IMR-90 (cell line): ENCODE measurements at regions not wholly inside any gene's neighbourhood (a gene's known extent, or its start where the extent isn't known, plus 50 kb on each side); places are given as distances from the start of the nearest gene placed in this dataset.

ENCODE experiments used
- ATAC-seq: fragments of 200-7000 bp; cut with Tn5 transposase; 2 replicates; pipeline ENCODE4 v1.9.1; 2020; ENCODE audit warnings: low read depth, mild to moderate bottlenecking, moderate library complexity
- BruUV-seq: library from RNA; stranded (reverse); fragments of 400-500 nt; replicated peaks from 2 replicates; lab custom pipeline; 2021; lab: Mats Ljungman, UMichigan
- CTCF ChIA-PET: fragments of 300-600 bp; formaldehyde crosslinking; extraction: SDS; loops from one replicate; lab custom pipeline; 2021; ENCODE audit warnings: antibody characterized with exemption; lab: Yijun Ruan, JAX
- POLR2A ChIA-PET: fragments of 300-600 bp; sonication (Branson Sonifier 250); formaldehyde crosslinking; loops from one replicate; lab custom pipeline; 2022; ENCODE audit warnings: antibody characterized with exemption; ENCODE audit not compliant: unreplicated experiment; lab: Charles Lee
- DNase-seq: peaks from one replicate; pipeline ENCODE4 v3.0.0; 2013
- H2AFZ ChIP-seq: replicated peaks from 2 replicates; pipeline ENCODE3; 2013; ENCODE audit warnings: low read length, mild to moderate bottlenecking; ENCODE audit not compliant: poor library complexity
- H2AK5ac ChIP-seq: 2 replicates; pipeline ENCODE4 v1.6.1; 2013; ENCODE audit warnings: low read depth, low read length, inconsistent platforms
- H2AK9ac ChIP-seq: replicated peaks from 2 replicates; pipeline ENCODE3; 2013; ENCODE audit warnings: mild to moderate bottlenecking, low read depth, low read length, moderate library complexity; ENCODE audit not compliant: poor library complexity
- H2BK120ac ChIP-seq: 2 replicates; pipeline ENCODE4 v1.6.1; 2013; ENCODE audit warnings: low read depth, low read length, inconsistent platforms
- H2BK15ac ChIP-seq: 3 replicates; pipeline ENCODE4 v1.6.1; 2013; ENCODE audit warnings: low read depth, low read length, inconsistent platforms
- H2BK20ac ChIP-seq: 2 replicates; pipeline ENCODE4 v1.6.1; 2013; ENCODE audit warnings: low read depth, mild to moderate bottlenecking, inconsistent platforms, low read length, moderate library complexity
- H2BK5ac ChIP-seq: 2 replicates; pipeline ENCODE4 v1.6.1; 2013; ENCODE audit warnings: mild to moderate bottlenecking, low read depth, low read length, inconsistent platforms; ENCODE audit not compliant: poor library complexity, severe bottlenecking
- H3K14ac ChIP-seq: replicated peaks from 2 replicates; pipeline ENCODE4 v1.6.1; 2013; ENCODE audit warnings: low read depth, low read length, inconsistent platforms
- H3K18ac ChIP-seq: 2 replicates; pipeline ENCODE4 v1.6.1; 2013; ENCODE audit warnings: low read depth, low read length, control low read depth
- H3K23ac ChIP-seq: 2 replicates; pipeline ENCODE4 v1.6.1; 2013; ENCODE audit warnings: low read depth, low read length, inconsistent platforms
- H3K27ac ChIP-seq: 2 replicates; pipeline ENCODE4 v1.5.1; 2013; ENCODE audit warnings: mild to moderate bottlenecking, control low read depth, low read length; ENCODE audit not compliant: insufficient read depth
- H3K27me3 ChIP-seq: 2 replicates; pipeline ENCODE4 v1.6.1; 2013; ENCODE audit warnings: low read length; ENCODE audit not compliant: control insufficient read depth, insufficient read depth
- H3K36me3 ChIP-seq: 2 replicates; pipeline ENCODE4 v1.6.1; 2013; ENCODE audit warnings: low read length, mixed read lengths; ENCODE audit not compliant: control insufficient read depth, insufficient read depth
- H3K4ac ChIP-seq: 2 replicates; pipeline ENCODE4 v1.6.1; 2013; ENCODE audit warnings: low read depth, low read length, inconsistent platforms
- H3K4me1 ChIP-seq: 2 replicates; pipeline ENCODE4 v1.6.1; 2013; ENCODE audit warnings: low read length, mixed read lengths; ENCODE audit not compliant: control insufficient read depth, insufficient read depth
- H3K4me2 ChIP-seq: 2 replicates; pipeline ENCODE4 v1.6.1; 2013; ENCODE audit warnings: low read depth, mild to moderate bottlenecking, control low read depth, low read length, moderate library complexity
- H3K4me3 ChIP-seq: 2 replicates; pipeline ENCODE4 v1.5.1; 2013; ENCODE audit warnings: low read depth, mild to moderate bottlenecking, control low read depth, low read length, moderate library complexity; ENCODE audit not compliant: insufficient read depth
- H3K56ac ChIP-seq: 2 replicates; pipeline ENCODE4 v1.6.1; 2013; ENCODE audit warnings: low read length, inconsistent platforms; ENCODE audit not compliant: insufficient read depth; ENCODE audit errors: extremely low read depth
- H3K79me1 ChIP-seq, 2 experiments: 2 replicates each; pipeline ENCODE4 v1.6.1; 2013; ENCODE audit warnings: low read length in 2 of 2, inconsistent platforms in 1 of 2, low read depth in 1 of 2
- H3K9ac ChIP-seq: 2 replicates; pipeline ENCODE4 v1.6.1; 2013; ENCODE audit warnings: low read depth, low read length, control low read depth
- H3K9me1 ChIP-seq: 2 replicates; pipeline ENCODE4 v1.6.1; 2013; ENCODE audit warnings: low read length, inconsistent platforms; ENCODE audit not compliant: insufficient read depth
- H3K9me3 ChIP-seq: 2 replicates; pipeline ENCODE4 v1.6.1; 2013; ENCODE audit warnings: low read length; ENCODE audit not compliant: control insufficient read depth, insufficient read depth
- H4K20me1 ChIP-seq: 2 replicates; pipeline ENCODE4 v1.6.1; 2013; ENCODE audit warnings: low read length, inconsistent platforms; ENCODE audit not compliant: insufficient read depth
- H4K5ac ChIP-seq: 2 replicates; pipeline ENCODE4 v1.6.1; 2013; ENCODE audit warnings: mild to moderate bottlenecking, low read depth, low read length, control low read depth
- H4K8ac ChIP-seq, 2 experiments: 2 replicates each; pipeline ENCODE4 v1.6.1; 2013; ENCODE audit warnings: low read depth in 2 of 2, low read length in 2 of 2, control low read depth in 1 of 2, inconsistent platforms in 1 of 2
- H4K91ac ChIP-seq: 2 replicates; pipeline ENCODE4 v1.6.1; 2013; ENCODE audit warnings: low read depth, low read length, inconsistent platforms; ENCODE audit not compliant: insufficient read depth
- BHLHE40 ChIP-seq: fragments of 150-350 bp; IDR thresholded peaks from 2 replicates; pipeline ENCODE4 v1.6.1; 2016; ENCODE audit warnings: mild to moderate bottlenecking, low read depth, low read length
- ELK1 ChIP-seq: fragments of 150-350 bp; IDR thresholded peaks from 2 replicates; pipeline ENCODE4 v1.6.1; 2016; ENCODE audit warnings: low read depth, mild to moderate bottlenecking, low read length, moderate library complexity, borderline replicate concordance
- FOS ChIP-seq: fragments of 150-350 bp; IDR thresholded peaks from 2 replicates; pipeline ENCODE4 v1.6.1; 2016; ENCODE audit warnings: low read depth, low read length
- MAFK ChIP-seq: IDR thresholded peaks from 2 replicates; pipeline ENCODE4 v1.6.1; 2012; ENCODE audit warnings: low read depth, low read length, improper control_type of control experiment
- NFE2L2 ChIP-seq: fragments of 150-350 bp; IDR thresholded peaks from 2 replicates; pipeline ENCODE4 v1.6.1; 2016; ENCODE audit warnings: low read depth, mild to moderate bottlenecking, low read length
- RAD21 ChIP-seq: IDR thresholded peaks from 2 replicates; pipeline ENCODE4 v1.6.1; 2012; ENCODE audit warnings: low read length, improper control_type of control experiment
- USF2 ChIP-seq: fragments of 150-350 bp; IDR thresholded peaks from 2 replicates; pipeline ENCODE4 v1.6.1; 2017; ENCODE audit warnings: mild to moderate bottlenecking, antibody characterized with exemption, low read length, low read depth
- WGBS, 2 experiments: methylation state at CpG; one replicate each; pipeline versions ENCODE4 v1.1.5 to v1.1.7; 2013; ENCODE audit warnings: missing lambda C conversion rate in 2 of 2; ENCODE audit not compliant: insufficient read length in 1 of 2; ENCODE audit errors: extremely low coverage in 2 of 2; 5-methylcytosine and 5-hydroxymethylcytosine counted together
- dilution Hi-C: fragments of 300-500 bp; cut with HindIII; formaldehyde crosslinking; loops from one replicate; pipeline ENCODE4 v1.14.3; 2018; ENCODE audit warnings: low sequenced_read_pairs; ENCODE audit not compliant: unreplicated experiment
- in situ Hi-C: fragments of 300-500 bp; cut with MboI; formaldehyde crosslinking; loops from 3 replicates; pipeline ENCODE4 v1.14.3; 2019; ENCODE audit warnings: low sequenced_read_pairs, inconsistent platforms, mixed read lengths
- intact Hi-C: fragments of 100-400 bp; cut with micrococcal nuclease; formaldehyde crosslinking; loops from 2 replicates; pipeline ENCODE4 v1.10.0; 2022

GRCh38 chr16:64172652-64173051, 949.2 kb downstream of the CDH11 start:
- no CpG with 5 or more reads among the region's 3 CpGs for WGBS, 2 experiments

More at GRCh38 chr16:64172652-64173051, 949.2 kb downstream of the CDH11 start:
- POLR2A ChIA-PET, result no interaction called here
- H3K23ac ChIP-seq, result no peak overlapping the region
- no peak overlapping the region for H4K5ac ChIP-seq
- H3K27me3 ChIP-seq, result no peaks in the 10 kb centered on the region
- no peak overlapping the region for H2AK9ac ChIP-seq
- intact Hi-C loops (no loop called here), dilution Hi-C loops (no loop called here), in situ Hi-C loops (no loop called here)
- DNase-seq, result no peak
- no peak overlapping the region for H3K14ac ChIP-seq
- H3K4me3 ChIP-seq, result no peak overlapping the region
- no peak overlapping the region for H2BK5ac ChIP-seq
- no peak overlapping the region for H3K18ac ChIP-seq
- no peaks in the 10 kb centered on the region for H3K36me3 ChIP-seq
- H3K79me1 ChIP-seq, result no peaks in the 10 kb centered on the region
- no peak overlapping the region for H2BK20ac ChIP-seq
- H3K9ac ChIP-seq, result no peak overlapping the region
- H4K8ac ChIP-seq, result no peak overlapping the region
- no TSS peak for BruUV-seq
- H3K4me2 ChIP-seq, result no peak overlapping the region
- H3K27ac ChIP-seq, result no peak overlapping the region
- H3K9me1 ChIP-seq, result no peaks in the 10 kb centered on the region
- no peak for ATAC-seq
- H3K56ac ChIP-seq, result no peak overlapping the region
- no peaks in the 10 kb centered on the region; the same call in 1 of the 2 replicates for H3K9me3 ChIP-seq
- no peak overlapping the region for H2AK5ac ChIP-seq
- no peaks in the 10 kb centered on the region for H3K4me1 ChIP-seq
- H2AFZ ChIP-seq, result no peak overlapping the region
- no peak overlapping the region for H4K91ac ChIP-seq
- no peak overlapping the region for H2BK120ac ChIP-seq
- no peak for TF ChIP-seq MAFK
- TF ChIP-seq NFE2L2, result no peak
- no peak for TF ChIP-seq RAD21
- no peak for TF ChIP-seq ELK1
- TF ChIP-seq FOS, result no peak
- no peak for TF ChIP-seq BHLHE40
- TF ChIP-seq USF2, result no peak
- no peak overlapping the region for H2BK15ac ChIP-seq
- CTCF ChIA-PET, result no interaction called here
- H4K20me1 ChIP-seq, result no peaks in the 10 kb centered on the region
- no peak overlapping the region for H3K4ac ChIP-seq
